HG03342 (cell line): ENCODE measurements at regions not wholly inside any gene's neighbourhood (a gene's known extent, or its start where the extent isn't known, plus 50 kb on each side); places are given as distances from the start of the nearest gene placed in this dataset.

Experiments used
- ATAC-seq: cut with Tn5 transposase; IDR thresholded peaks from one replicate; pipeline ENCODE4 v1.9.1; 2021; ENCODE audit warnings: mild to moderate bottlenecking, moderate library complexity; ENCODE audit not compliant: unreplicated experiment

DNA sequence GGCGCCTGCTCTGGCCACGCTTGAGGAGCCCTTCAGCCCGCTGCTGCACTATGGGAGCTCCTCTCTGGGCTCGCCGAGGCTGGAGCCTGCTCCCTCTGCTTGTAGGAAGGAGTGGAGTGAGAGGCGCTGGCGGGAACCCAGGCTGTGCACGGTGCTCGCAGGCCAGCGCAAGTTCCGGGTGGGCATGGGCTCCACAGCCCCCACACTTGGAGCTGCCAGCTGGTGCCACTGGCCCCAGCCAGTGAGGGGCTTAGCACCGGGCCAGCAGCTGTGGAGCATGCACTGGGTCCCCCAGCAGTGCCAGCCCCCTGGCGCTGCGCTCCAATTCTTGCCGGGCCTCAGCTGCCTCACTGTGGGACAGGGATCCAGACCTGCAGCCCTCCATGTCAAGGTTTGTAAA lies 122.1 kb upstream of the CD180 start:
- ATAC-seq, result no peak

DNA sequence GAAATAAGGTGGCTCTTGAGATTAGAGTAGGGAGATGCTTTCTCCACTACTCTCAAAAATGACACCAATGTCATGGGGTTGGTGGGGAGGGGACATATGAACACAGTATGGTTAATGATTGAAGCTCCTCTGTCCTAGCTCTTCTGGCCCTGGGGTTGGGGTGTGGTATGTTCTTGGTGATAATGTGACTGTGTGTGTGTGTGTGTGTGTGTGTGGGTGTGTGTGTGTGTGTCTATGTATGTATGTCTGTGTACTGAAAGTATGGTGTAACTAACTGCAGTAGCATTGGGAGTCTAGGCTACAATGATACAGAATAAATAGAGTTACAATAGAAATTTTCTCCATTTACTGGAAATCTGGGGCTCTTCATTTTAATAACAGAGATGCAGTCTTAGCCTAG lies 121.0 kb upstream of the CD180 start:
- ATAC-seq, result no peak

DNA sequence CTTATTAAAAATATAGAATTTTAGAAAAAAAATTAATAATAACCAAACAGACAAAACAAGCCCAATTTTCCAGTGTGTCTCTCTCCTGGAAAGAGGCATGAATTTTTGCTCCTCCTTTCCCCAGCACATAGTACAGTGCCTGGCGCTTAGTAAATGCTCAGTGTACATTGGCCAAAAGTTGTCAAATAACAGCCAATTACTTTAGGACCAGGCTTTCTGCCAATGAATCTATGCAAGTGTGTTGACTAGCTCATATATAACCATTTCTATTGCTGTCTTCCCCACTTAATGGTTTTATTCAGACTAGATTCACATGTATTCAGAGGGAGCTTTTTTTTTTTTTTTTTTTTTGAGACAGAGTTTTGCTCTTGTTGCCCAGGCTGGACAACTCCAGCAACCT lies 120.1 kb upstream of the CD180 start:
- no peak for ATAC-seq

DNA sequence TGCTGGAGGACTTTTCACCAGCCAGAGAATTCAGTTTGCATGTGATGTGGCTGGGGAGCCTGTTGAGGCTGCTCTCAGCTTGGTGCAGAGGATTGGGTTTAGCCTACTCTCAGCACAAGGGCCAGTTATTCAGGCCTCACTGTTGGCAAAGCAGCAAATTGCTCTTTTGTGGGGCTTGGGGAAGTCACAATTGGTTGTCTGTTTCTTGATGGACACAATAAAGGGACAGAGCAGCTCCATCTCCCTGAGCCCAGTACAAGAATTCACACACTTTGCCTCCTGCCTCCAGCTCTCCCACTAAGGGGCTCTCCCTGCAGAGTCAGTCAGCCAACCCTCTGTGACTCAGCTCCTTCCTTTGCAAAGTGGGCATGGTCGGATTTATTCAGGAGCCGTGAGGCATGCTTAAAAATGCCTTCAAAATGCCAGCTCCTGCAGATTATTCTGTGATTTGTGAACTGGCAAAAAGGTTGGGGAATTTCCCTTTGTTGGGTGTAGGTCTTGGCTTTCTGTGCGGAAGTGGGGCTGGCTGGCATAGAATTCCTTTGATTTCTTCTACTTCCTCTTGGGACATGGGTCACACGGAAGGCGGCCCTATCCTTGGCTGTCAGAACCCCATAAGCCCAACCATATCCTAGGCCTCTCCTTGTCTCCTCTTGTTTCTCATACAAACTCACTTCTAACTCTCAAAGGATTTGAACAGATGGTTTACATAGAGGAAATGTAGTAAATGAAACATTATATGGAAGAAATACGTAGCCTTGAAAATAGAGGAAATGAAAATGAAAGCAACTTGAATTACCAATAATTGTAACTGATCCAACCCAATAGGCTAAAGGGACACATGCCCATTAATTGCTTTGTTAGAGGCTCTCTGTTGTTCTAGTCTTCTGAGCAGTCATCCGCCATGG lies 118.7 kb upstream of the CD180 start:
- ATAC-seq, result no peak

DNA sequence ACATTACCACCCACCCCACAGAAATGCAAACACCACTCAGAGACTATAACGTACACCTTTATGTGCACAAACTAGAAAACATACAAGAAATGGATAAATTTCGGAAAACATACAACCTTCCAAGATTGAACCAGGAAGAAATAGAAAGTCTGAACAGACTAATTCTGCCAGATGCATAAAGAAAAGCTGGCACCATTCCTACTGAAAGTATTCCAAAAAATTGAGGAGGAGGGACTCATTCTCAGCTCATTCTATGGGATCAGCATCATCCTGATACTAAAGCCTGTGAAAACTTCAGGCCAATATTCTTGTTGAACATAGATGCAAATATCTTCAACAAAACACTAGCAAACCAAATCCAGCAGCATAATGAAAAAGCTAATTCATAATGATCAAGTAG lies 115.1 kb upstream of the CD180 start:
- no peak for ATAC-seq

DNA sequence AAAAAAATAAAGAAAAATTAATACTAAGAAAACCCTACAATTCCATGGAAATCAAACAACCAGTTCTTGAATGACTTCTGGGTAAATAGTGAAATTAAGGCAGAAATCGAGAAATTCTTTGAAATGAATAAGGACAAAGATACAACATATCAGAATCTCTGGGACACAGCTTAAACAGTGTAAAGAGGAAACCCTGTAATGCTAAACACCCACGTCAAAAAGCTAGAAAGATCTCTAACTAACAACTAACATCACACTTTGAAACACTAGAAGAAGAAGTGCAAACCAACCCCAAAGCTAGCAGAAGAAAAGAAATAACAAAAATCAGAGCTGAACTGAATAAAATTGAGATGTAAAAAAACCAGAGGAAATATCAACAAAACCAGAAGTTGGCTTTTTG lies 114.6 kb upstream of the CD180 start:
- ATAC-seq, result no peak

DNA sequence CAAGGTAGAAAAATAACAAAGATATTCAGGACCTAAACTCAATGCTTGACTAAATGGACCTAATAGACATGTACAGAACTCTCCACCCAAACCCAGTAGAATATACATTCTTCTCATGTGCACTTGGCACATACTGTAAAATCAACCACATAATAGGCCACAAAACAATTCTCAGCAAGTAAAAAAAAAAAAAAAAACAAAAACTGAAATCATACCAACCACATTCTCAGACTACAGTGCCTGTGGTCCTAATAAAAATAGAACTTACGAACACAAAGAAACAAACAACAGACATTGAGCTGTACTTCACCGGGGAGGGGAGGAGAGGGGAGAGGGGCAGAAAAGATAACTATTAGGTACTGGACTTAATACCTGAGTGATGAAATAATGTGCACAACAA lies 114.1 kb upstream of the CD180 start:
- no peak for ATAC-seq

DNA sequence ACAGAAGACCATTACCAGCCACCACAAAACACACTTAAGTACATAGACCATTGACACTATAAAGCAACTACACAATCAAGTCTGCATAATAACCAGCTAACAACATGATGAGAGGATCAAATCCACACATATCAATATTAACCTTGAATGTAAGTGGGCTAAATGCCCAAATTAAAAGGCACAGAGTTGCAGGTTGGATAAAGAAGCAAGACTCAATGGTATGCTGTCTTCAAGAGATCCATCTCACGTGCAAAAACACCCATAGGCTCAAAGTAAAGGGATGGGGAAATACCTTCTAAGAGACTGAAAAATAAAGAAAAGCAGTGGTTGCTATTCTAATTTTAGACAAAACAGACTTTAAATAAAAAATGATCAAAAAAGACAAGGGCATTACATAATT lies 113.6 kb upstream of the CD180 start:
- ATAC-seq, result no peak

DNA sequence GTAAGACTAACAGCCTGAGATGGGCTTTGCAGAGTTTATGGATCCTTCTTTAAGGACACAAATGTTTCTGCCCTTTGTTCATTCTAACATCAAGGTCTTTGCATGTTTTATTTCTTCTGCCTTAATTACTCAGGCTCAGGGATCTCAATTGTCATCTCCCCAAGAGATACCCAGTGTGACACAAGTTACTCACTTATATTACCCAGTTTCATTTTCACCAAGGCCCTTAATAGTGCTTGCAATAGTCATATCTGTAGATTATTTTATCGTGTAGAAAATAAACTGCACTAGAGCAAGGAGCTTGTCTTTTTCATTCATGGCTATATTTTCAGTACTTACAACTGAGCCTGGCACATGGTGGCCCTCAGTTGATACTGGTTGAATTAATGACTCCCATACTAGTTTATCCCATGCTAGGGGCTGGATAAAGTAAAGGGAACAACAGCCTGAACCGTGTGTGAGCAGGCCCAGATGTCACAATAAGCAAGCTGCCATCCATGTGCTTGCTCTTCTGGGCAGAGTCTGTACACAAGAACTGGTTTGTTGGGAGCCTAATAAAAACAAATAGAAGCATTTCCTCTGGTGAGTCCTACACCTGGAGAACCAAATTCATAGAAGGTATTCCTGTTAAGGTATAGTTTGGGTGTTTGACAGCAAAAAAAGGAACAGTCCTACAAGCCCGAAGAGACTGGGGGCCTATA lies 112.5 kb upstream of the CD180 start:
- ATAC-seq, result no peak

DNA sequence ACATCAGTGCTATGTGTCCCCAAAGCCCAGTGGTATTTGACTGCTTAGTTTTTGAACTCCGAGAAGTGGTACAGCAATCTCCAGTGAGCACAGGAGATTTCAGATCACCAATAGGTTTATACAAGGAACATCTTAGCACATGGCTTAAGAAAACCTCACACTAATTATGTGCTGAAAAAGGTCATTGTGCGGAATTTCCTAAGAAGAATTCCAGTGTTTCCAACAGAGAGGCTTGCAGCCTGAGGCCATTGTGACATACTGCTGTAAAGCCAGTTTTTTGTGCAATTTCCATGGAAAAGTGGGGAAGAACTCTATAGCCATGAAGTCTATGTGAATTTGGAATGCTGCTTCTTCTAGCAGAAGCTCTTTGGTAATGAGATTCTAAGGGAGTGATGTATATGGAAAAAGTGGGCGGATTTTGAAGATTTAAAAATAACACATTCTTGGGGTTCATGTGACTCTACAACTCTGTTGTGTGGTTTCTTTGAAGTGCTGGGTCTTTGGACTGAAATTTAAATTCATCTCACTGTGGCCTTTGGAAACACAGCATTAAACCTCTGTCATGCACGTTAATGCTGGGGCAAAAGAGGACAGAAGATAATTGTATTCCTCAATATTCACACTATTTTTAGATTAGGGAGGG lies 110.5 kb upstream of the CD180 start:
- no peak for ATAC-seq

DNA sequence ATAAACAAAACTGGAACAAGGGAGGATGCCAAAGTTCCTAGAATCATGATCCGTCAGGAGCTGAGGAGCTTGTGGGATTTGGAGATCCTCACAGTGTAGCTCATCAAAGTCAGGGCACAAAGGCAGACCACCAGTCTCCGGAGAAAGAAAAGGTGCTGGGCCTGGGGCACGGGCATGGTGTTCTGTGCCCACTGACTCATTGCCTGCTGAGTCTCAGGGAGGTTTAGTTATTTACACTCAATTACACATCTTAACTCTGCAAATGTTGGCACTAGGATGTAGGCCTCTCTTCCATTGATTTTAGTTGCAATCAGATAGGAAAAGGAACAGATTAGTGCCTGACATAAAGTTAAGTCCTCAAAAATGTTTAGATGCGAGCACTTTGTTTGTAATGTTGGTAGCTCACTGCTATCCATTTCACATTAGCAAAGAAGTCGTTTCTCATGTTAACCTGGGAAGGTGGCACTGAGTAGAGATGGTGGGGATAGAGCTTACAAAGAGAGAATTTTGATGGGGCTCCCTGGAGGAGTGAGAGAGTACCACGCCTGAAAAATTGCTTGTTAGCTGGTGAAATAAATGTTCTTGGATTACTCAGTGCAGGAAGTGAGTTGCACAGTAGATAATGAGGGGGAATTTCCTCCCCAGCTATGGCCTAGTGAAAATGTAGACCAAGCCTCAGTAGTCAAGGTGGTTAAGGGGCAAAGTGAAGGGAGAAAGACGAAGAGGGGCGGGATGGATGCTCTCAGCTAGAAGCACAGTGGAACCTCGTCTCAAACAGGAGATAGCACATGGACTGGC lies 109.5 kb upstream of the CD180 start:
- ATAC-seq, result no peak

DNA sequence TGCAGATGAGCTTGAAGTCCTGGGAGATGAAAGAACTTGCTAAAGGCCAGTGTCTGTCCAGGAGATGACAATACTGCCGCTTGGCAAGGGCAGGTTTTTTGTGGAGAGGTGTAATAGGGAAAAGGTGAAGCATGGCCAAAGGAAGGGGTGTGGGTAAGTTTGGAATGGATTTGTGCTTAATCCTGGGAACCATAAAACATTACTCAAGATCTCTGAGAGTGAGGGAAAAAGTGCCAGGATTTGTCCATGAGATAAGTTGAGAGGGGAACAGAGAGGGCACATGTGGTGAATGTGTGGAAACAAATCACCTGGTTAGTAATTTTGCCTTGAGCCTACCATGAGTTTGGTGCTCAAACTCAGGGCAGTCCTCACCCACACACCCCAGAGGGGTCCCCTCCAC lies 108.8 kb upstream of the CD180 start:
- ATAC-seq, result no peak

DNA sequence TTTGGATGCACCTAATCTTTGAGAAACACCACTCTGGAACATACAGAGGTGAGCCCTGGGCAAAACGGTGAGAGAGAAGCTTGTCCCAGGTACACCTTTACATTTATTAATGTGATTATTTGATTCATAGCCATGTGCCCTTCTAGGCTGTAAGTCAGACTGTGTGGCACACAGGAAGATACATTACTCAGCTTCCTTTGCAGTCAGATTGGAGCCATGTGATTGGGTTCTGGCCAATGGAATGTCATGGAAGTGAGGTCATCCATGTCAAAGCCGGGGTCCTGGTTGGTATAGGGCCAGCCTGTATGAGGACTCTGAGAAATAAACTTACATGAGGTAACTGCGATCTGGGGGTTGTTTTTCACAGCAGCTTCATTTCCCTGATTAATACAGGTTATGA lies 106.8 kb upstream of the CD180 start:
- no peak for ATAC-seq

DNA sequence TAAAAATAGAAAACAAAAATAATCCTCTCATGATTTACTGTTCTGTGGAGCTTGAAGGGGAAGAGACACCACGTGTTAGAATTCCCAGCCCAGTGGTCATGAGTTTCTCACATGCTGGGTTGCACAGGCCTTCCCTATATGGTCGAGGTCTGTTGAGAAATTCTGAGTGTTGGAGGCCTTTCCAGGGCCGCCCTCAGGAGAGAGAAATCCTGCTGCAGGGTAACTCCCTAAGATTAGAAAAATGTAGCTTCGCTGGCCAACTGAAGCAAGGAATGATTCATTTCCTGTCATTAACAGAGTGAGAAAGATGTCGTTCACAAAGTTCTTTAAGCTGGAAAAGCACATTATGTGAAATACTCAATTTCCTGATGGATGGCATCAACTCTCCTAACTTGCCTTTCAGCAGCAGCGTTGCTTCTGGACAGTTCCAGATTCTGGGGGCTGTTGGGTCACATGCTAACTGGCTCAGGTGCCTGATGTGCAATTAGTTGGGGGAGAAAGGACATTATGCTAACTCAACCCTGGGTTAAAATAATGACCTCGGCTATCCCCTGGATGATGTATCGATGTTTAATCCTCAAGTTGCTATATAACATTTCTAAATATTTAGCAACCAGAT lies 104.8 kb upstream of the CD180 start:
- ATAC-seq, result no peak

DNA sequence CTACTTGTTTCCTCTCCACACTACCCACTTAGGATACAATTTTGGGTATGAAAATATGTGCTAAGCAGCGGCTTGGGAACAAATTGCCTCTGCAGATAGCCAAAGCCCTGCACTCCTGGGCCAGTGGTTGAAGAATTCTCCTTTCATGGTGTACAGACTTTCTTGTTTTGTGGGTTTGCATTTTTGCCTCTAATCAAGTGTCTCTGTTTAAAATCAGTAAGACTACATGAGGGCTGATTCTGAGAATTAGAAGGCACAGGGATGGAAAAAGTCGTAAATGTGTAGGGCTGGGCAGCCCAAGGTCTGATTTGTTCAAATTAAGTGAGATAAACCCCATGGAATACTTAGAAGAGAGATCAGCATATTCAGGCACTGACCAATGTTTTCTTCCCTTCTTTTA lies 103.7 kb upstream of the CD180 start:
- ATAC-seq, result no peak

DNA sequence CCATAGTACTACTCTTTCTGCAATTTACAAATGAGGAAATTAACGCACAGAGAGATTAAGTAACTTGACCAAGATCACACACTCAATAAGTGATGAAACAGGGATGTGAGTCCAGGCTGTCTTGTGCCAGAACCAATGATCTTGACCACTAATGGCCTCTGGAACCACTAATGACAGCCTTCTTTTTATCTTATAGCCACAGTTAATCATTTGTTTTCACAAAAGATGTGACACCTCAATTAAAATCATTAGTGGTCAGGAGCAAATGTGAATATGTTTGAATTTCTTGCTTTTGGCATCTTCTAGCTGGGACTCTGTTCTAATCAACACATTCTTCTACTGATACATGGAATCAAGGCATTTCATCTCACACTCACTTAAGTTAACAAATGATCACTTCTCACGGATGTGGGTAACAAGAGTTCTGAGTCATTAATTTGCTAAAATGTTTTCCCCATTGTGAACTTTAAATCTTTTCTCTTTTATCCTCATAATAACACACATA lies 102.7 kb upstream of the CD180 start:
- ATAC-seq, result no peak

DNA sequence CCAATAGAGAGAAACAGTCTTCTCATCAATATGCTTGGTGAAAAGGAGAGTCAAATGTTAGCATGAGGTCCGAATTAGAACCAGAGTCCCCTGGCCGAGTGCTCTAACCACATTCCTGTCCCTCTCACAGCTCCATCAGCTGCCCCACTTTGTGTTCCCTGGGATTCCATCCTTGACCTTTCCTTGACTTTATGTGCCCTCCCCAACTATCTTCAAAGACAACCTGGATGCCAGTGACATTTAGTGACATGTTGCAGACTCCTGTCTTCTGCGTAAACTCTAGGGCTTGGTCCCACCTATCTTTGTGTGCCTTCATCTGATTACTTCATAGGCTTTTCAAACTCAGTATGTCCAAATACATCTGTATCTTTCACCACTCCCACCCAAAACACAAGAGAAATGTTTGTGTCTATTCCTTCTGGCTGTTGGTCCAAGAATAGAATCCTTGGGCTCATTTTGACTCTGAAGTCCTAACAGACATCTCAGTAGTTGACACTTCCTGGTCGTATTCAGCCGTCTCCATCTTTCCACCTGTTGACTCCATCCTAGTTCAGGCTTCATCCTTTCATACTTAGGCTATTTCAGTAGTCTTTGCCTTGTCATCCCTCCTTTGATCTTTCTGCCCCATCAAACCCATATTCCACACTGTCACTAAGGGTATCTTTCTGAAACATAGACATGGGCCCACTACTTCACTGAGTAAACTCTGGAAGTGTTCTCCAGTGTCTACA lies 101.4 kb upstream of the CD180 start:
- no peak for ATAC-seq

DNA sequence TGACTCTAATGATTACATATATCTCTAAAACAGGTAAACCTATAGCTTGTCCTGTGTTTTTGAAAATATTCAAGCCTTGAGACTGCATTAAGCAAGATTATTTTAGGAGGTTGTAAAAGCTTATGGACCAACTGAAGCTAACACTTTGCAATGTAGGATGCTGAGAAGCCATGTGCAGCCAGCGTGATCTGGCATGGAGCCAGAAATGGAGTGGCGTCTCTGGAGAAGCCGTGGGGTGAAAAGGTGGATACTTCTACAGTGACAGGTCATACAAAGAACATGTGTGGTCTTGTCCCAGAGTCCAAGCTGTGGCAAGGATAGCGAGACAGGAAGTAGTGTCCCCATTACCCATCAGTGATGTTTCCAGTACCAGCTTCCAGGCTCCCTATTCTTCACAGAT lies 100.8 kb upstream of the CD180 start:
- no peak for ATAC-seq

DNA sequence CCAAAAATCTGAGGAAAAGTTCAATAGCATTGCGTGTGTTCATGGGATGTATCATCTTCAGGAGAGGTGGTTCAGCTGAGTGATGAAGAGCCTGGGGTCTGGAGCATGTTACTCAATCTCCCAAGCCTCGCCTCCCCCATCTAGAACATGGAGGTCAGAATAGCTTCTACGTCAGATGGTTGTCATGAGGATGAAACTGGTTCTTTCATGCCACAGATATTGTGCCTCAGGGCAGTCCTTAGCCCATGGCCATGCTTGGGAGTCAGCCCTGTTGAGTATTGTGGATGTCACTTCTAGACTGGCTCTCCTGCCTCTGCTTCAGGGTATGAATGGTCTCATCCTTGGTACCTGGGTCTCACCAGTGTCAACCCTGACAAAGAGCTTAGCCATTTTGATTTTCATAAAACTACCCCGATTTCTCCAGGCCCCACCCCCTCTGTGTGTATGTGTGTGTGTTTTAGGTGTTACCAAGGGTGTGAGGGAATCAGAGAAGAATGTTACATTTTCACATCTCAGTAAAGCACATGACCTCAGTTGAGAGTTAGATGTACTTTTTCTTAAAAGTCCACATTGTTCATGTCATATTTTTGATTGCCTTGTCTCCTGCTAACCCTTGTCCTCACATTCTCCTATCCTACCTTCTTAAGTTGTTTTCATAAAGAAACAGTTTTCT lies 97.8 kb upstream of the CD180 start:
- ATAC-seq, result no peak
